Panc1 (cell line): ENCODE measurements at regions not wholly inside any gene's neighbourhood (a gene's known extent, or its start where the extent isn't known, plus 50 kb on each side); places are given as distances from the start of the nearest gene placed in this dataset.

Experiments used
- ATAC-seq: fragments of 200-7000 bp; cut with Tn5 transposase; 2 replicates; pipeline ENCODE4 v1.9.1; 2020; ENCODE audit warnings: mild to moderate bottlenecking, moderate library complexity
- BruUV-seq: library from RNA; stranded (reverse); fragments of 400-500 nt; replicated peaks from 2 replicates; lab custom pipeline; 2021; lab: Mats Ljungman, UMichigan
- CTCF ChIA-PET: fragments of 300-600 bp; sonication (Branson Sonifier 250); formaldehyde crosslinking; loops from one replicate; lab custom pipeline; 2022; ENCODE audit warnings: antibody characterized with exemption; lab: Charles Lee
- POLR2A ChIA-PET: fragments of 300-600 bp; sonication (Branson Sonifier 250); formaldehyde crosslinking; loops from one replicate; lab custom pipeline; 2022; ENCODE audit warnings: antibody characterized with exemption; lab: Charles Lee
- DNase-seq: peaks from one replicate; pipeline ENCODE4 v3.0.0-alpha.2; 2010; ENCODE audit warnings: low read depth, low spot score
- H3K27ac ChIP-seq: 2 replicates; pipeline ENCODE4 v1.5.1; 2011; ENCODE audit warnings: mild to moderate bottlenecking, low read length, inconsistent platforms
- H3K27me3 ChIP-seq: fragments of 200-500 bp; sonication (Bioruptor generic); 2 replicates; pipeline ENCODE4 v1.6.0; 2014; ENCODE audit warnings: low read length, inconsistent platforms; ENCODE audit not compliant: control insufficient read depth, insufficient read depth
- H3K36me3 ChIP-seq: fragments of 200-500 bp; sonication (Bioruptor generic); 2 replicates; pipeline ENCODE4 v1.5.1; 2014; ENCODE audit warnings: inconsistent platforms, mild to moderate bottlenecking, low read length, moderate library complexity; ENCODE audit not compliant: control insufficient read depth, insufficient read depth
- H3K4me1 ChIP-seq: 2 replicates; pipeline ENCODE4 v1.5.1; 2011; ENCODE audit warnings: inconsistent platforms, mild to moderate bottlenecking, low read length, moderate library complexity; ENCODE audit not compliant: control insufficient read depth, insufficient read depth
- H3K4me3 ChIP-seq, 2 experiments: 2 replicates each; pipeline ENCODE4 v1.5.1; 2011 to 2012; ENCODE audit warnings: low read depth in 2 of 2, low read length in 2 of 2, mild to moderate bottlenecking in 2 of 2, inconsistent platforms in 1 of 2, moderate library complexity in 1 of 2
- H3K9me3 ChIP-seq: fragments of 200-500 bp; sonication (Bioruptor generic); 2 replicates; pipeline ENCODE4 v1.5.1; 2014; ENCODE audit warnings: low read depth, mild to moderate bottlenecking, inconsistent platforms, low read length, moderate library complexity; ENCODE audit not compliant: control insufficient read depth, insufficient read depth
- POLR2AphosphoS5 ChIP-seq: IDR thresholded peaks from 2 replicates; pipeline ENCODE4 v1.6.1; 2012; ENCODE audit warnings: mild to moderate bottlenecking, low read depth, low read length, moderate library complexity
- SIN3A ChIP-seq: IDR thresholded peaks from 2 replicates; pipeline ENCODE4 v1.6.1; 2012; ENCODE audit warnings: low read depth, mild to moderate bottlenecking, low read length, moderate library complexity, borderline replicate concordance; ENCODE audit not compliant: insufficient read depth
- TCF7L2 ChIP-seq: IDR thresholded peaks from 2 replicates; pipeline ENCODE4 v1.6.1; 2011; ENCODE audit warnings: mild to moderate bottlenecking, low read depth, low read length, inconsistent platforms
- in situ Hi-C: cut with HindIII; loops from 2 replicates; pipeline ENCODE4 v1.10.0; 2016; ENCODE audit warnings: low sequenced_read_pairs, low pct_unique_long_range_greater_than_20kb
- intact Hi-C: fragments of 100-400 bp; cut with micrococcal nuclease; formaldehyde crosslinking; loops from one replicate; pipeline ENCODE4 v1.10.0; 2022; ENCODE audit not compliant: unreplicated experiment
- TF ChIP-seq, protein P1 (sequence below), 2 experiments: IDR thresholded peaks; 2 replicates each; pipeline ENCODE4 v1.6.1; 2011 to 2012; ENCODE audit warnings: low read depth in 2 of 2, control low read depth in 1 of 2, low read length in 1 of 2, mild to moderate bottlenecking in 1 of 2, moderate library complexity in 1 of 2; ENCODE audit not compliant: insufficient read depth in 1 of 2
- TF ChIP-seq, protein P2 (sequence below): fragments of 450-650 bp; IDR thresholded peaks from 2 replicates; pipeline ENCODE4 v1.5.1; 2017; ENCODE audit warnings: mild to moderate bottlenecking

DNA sequence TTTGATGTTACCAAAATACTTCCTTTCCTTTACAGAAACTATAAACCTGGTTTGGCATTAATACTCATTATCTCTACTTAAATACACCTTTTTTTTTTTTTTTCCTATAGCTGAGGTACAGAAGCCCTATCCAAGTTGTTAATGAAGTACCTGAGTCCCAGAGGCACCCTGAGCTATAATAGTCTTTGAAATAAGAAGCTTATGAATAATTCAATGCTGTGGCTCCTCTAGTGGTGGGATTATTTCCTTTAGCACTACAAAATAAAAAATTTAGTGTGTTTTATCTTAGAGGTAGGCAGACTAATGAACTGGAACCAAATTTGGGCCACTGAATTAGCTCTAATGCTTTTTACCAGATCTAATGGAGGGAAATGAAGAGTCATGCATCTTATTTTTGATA, 611.9 kb downstream of the EDEM1 start:
- no peaks in the 10 kb centered on the region for H3K9me3 ChIP-seq
- H3K27ac ChIP-seq = no peak overlapping the region
- intact Hi-C loops = no loop called here
- ATAC-seq (no peak), DNase-seq (no peak)
- no TSS peak for BruUV-seq
- no peaks in the 10 kb centered on the region for H3K27me3 ChIP-seq
- no peaks in the 10 kb centered on the region for H3K36me3 ChIP-seq
- TF ChIP-seq, protein P1, sequence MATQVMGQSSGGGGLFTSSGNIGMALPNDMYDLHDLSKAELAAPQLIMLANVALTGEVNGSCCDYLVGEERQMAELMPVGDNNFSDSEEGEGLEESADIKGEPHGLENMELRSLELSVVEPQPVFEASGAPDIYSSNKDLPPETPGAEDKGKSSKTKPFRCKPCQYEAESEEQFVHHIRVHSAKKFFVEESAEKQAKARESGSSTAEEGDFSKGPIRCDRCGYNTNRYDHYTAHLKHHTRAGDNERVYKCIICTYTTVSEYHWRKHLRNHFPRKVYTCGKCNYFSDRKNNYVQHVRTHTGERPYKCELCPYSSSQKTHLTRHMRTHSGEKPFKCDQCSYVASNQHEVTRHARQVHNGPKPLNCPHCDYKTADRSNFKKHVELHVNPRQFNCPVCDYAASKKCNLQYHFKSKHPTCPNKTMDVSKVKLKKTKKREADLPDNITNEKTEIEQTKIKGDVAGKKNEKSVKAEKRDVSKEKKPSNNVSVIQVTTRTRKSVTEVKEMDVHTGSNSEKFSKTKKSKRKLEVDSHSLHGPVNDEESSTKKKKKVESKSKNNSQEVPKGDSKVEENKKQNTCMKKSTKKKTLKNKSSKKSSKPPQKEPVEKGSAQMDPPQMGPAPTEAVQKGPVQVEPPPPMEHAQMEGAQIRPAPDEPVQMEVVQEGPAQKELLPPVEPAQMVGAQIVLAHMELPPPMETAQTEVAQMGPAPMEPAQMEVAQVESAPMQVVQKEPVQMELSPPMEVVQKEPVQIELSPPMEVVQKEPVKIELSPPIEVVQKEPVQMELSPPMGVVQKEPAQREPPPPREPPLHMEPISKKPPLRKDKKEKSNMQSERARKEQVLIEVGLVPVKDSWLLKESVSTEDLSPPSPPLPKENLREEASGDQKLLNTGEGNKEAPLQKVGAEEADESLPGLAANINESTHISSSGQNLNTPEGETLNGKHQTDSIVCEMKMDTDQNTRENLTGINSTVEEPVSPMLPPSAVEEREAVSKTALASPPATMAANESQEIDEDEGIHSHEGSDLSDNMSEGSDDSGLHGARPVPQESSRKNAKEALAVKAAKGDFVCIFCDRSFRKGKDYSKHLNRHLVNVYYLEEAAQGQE (IDR thresholded peaks at IDR 0.05; ENCODE audit: insufficient read depth in 1 of 2, low read depth in 2 of 2, low read length in 1 of 2) = no peak
- TF ChIP-seq POLR2AphosphoS5 = no peak
- in situ Hi-C loops = no loop called here
- H3K4me3 ChIP-seq = no peak overlapping the region
- POLR2A ChIA-PET = no interaction called here
- H3K4me1 ChIP-seq = no peaks in the 10 kb centered on the region
- CTCF ChIA-PET = interaction anchor here (0.6 kb wide), 1 partner anchor 1715 kb away, joined by 4 read pairs; no protein-coding TSS in a partner anchor

DNA sequence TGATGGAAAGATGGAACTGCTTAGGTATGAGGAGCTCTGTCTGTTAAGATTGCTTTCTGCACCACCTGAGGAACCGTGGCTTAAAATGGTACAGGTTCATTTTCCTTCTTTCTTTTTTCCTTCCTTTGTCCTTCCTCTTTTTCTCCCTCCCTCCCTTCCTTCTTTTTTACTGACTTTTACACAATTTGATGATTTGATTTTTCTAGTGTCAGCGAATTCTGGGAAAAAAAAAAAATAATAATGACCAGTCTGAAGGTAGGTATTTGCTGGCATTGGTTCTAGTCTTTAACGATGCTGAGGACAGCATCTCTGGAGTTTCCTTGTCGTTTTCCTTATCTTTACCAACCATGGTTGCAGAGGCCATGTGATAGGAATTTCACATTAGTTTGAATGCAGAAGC, 613.5 kb downstream of the EDEM1 start:
- intact Hi-C loops (no loop called here), in situ Hi-C loops (no loop called here)
- Histone ChIP-seq H3K4me3 (no peak overlapping the region), H3K36me3 (no peaks in the 10 kb centered on the region), H3K27ac (no peak overlapping the region), H3K9me3 (no peaks in the 10 kb centered on the region), H3K27me3 (no peaks in the 10 kb centered on the region), H3K4me1 (no peaks in the 10 kb centered on the region)
- DNase-seq (no peak), ATAC-seq (no peak)
- CTCF ChIA-PET = no interaction called here
- BruUV-seq = no TSS peak
- TF ChIP-seq, protein P1 (IDR thresholded peaks at IDR 0.05; ENCODE audit: insufficient read depth in 1 of 2, low read depth in 2 of 2, low read length in 1 of 2) = no peak
- TF ChIP-seq TCF7L2 = no peak
- no peak for TF ChIP-seq SIN3A
- TF ChIP-seq POLR2AphosphoS5 = no peak
- TF ChIP-seq, protein P2, sequence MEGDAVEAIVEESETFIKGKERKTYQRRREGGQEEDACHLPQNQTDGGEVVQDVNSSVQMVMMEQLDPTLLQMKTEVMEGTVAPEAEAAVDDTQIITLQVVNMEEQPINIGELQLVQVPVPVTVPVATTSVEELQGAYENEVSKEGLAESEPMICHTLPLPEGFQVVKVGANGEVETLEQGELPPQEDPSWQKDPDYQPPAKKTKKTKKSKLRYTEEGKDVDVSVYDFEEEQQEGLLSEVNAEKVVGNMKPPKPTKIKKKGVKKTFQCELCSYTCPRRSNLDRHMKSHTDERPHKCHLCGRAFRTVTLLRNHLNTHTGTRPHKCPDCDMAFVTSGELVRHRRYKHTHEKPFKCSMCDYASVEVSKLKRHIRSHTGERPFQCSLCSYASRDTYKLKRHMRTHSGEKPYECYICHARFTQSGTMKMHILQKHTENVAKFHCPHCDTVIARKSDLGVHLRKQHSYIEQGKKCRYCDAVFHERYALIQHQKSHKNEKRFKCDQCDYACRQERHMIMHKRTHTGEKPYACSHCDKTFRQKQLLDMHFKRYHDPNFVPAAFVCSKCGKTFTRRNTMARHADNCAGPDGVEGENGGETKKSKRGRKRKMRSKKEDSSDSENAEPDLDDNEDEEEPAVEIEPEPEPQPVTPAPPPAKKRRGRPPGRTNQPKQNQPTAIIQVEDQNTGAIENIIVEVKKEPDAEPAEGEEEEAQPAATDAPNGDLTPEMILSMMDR = no peak
- POLR2A ChIA-PET = no interaction called here
